Activated CD8-positive, alpha-beta memory T cell treated with anti-CD3 and anti-CD28 coated beads, Interleukin-2, amount 50 U/mL, for 24 hours (primary cell): ENCODE measurements at regions not wholly inside any gene's neighbourhood (a gene's known extent, or its start where the extent isn't known, plus 50 kb on each side); places are given as distances from the start of the nearest gene placed in this dataset.
"Not testable (repeated sequence)": the region's sequence is repeated elsewhere in the genome, so short reads cannot be mapped to it uniquely, and the experiment has no call there.

Experiments
- DNase-seq: peaks from one replicate; pipeline ENCODE4 v3.0.0-alpha.2; 2020; ENCODE audit errors: extremely low read depth

DNA sequence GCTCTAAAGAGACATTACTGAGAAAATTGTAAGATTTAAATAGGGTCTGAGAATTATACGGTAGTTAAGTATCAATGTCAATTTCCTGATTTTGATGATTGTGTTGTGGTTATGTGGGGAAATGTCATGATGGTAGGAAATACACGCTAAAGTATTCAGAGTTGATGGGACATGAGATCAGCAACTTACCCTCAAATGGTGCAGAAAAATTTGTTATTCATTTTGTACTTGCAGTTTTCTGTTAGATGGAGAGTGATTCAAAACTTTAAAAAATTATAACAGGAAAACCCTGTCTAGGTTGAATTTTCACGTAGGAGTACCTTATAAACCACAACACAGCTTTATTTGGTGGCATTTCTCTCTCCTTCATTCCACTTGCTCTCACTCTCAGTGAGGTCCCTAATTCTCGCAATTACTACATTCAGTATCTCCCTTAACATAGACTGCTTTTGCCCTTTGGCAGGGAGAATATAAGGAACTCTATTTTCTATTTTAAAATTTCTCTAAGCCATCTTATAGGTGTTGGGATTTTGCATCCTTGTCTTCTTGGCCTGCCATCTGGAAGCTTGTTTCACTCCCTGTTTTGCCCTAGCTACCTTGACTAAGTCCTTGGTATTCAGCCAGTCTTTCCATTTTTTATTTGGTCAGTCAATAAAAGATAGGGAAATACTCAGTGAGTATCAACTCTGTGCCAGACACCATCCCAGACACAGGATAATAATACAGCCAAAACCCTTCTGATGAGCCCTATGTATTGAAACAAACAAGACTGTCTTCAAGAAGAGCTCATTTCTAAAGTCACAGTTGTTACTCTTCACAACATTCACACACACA, 550.6 kb upstream of the ACVR2A start:
- no peak for DNase-seq

DNA sequence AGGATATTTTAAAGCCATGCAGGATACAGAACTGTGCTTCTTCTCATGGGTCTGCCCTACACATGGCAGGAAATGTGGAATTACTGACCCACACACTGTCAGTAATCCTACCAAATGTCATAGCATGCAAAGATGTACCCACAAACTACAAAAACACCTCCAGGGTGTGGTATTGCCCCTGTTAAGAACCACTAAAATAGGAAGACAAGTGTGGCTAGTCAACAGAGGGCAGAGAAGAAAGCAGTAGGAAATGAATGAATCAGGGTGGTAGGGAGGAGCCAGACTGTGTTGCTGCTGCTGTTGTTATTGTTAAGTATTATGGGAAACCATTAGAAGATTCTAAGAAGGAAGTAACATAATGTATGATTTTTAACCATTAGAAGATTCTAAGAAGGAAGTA, 556.7 kb upstream of the ACVR2A start:
- no peak for DNase-seq

DNA sequence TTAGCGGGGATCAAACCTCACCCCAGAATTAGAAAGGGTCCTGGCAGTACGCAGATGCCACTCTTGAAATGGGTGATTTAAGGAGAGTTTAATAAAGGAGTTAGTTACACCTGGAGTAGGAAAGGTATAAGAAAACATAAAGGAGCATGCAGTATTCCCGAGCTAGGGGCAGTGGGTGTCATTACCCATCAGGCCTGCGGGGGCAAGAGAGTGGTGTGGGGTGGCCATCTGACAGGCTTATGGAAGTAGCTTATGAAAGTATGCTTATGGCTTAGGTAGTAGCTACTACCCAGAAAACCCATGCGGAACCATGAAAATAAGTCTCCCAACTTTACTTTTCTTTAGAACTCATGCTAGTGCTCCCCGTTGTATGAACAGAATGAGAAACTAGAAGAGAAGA, 568.9 kb upstream of the ACVR2A start:
- DNase-seq: no peak

DNA sequence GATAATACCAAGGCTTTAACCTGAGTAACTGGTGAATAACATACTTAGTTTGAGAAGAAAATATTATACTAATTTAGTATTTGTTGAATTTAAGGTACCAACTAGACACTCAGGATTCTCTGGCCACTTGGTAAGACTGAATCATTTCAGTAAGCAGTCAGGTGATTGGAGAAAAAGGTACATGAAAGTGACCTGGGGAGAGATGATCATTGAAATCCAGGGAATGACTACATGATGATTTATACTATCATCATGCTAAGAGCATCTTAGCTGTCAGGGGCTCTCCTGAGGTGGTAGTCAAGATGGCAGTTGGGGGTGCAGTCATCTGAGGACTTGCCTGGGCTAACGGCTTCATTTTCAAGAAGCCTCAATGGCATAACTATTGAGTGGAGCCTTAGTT, 571.2 kb upstream of the ACVR2A start:
- DNase-seq: no peak

DNA sequence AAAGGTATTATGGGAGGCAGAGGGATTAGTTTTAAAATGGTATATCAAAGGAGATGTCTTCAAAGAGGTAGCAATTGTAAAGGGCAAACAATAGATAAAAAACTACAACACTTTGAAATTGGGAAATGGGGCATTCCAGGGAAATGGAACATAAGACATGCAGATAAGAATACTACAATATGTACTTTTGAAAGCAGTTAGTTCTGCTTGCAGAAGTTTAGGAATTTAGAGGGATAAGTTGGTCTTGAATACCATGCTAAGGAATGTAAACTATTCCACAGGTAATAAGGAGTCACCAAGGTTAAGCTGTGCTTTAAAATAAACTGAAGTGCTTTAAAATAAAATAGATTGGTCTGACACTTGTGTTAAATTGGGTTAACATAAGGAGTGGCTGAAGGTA, 571.7 kb upstream of the ACVR2A start:
- no peak for DNase-seq

DNA sequence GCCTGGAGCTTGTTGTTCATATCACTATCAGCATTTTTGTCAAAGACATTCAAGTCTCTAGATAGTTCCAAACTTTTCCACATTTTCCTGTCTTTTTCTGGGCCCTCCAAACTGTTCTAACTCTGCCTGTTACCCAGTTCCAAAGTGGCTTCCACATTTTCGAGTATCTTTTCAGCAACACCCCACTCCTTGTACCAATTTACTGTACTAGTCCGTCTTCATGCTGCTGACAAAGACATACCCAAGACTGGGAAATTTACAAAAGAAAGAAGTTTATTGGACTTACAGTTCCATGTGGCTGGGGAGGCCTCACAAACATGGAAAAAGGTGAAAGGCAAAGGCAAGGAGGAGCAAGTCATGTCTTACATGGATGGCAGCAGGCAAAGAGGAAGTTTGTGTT, 575.2 kb upstream of the ACVR2A start:
- not testable (repeated sequence) for DNase-seq

DNA sequence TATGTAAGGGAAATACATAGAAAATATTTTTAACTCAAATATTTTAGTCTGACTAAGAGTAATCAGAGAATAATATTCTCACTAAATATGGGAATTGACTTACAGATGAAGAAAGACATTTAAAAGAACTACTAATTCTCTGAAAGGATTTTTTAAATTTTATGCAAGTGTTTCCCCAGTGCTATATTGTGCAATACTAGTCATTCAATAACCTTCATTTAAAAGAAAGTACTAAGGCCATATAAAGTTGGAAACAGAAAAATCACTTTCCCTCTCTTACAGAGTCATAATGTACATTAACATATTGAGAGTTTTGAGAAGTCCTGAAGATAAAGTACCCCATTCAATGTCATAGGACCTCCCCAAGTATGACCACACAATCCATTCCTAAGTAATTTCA, 584.6 kb upstream of the ACVR2A start:
- DNase-seq: no peak

DNA sequence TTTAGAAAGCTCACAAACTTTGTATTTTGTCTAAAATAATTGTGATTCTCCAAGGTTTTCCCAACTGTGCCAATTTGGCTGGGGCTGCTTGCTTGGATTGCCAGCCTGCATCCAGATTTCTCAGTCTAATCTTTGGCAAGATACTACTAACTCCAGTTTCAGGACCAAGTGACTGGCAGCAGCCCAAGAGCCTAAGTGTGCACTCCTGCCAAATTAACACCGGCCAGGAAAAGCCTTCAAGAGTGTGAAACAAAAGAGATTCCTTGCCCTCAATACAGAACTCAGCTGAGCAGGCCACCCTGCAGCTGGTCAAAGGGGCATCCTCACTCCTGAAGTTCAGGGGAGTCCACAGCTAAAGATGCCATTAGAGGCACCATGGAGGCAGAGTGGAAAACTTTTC, 589.0 kb upstream of the ACVR2A start:
- no peak for DNase-seq

DNA sequence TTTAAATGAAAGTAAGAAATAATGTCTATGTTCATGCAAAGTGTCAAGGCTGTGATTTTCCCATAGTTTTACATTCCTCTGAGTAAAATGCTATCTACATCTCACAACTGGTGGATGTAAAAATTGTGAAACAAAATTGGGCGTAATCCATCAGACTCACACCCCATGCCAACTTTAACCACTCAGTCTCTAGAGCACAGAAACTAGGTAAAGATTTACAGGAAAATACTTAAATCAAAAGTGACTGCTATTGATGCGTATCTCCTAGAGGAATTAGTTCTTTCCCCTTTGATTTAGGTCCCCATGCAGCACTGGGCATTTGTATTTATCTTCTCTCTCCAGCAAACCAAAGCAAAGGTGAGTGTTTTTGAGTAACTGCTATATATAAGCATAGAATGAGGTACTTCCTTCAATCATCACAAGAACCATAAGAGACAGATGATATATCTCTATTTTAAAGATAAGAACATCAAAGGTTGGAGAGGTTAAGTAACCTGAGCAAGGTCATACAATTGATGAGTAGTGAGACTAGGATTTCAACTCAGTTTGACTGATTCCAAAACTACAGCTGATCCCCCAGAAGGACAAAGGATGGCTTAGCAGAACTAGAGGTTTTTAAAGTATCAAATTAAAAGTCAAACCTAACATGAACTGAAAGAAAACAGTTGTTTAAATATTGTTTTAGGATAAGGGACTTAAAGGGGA, 594.0 kb upstream of the ACVR2A start:
- no peak for DNase-seq

DNA sequence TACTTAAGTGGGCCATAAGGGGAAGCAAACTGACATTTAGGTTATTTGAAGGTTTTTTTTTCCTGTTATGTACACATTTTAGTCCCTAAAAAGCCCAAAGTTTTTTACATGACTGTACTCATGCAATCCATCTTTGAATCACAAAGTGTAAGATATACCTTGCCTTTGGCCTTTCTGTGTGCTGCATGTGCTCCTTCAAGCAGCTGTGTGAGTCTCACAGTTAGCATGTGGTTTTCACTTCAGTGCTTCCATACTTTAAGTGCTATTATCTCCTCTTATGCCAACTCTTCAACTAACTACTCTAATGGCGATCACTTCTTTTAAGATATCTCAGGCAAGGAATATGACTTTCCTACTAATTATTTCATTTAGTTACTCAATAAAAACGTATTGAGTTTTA, 597.1 kb upstream of the ACVR2A start:
- DNase-seq: no peak

DNA sequence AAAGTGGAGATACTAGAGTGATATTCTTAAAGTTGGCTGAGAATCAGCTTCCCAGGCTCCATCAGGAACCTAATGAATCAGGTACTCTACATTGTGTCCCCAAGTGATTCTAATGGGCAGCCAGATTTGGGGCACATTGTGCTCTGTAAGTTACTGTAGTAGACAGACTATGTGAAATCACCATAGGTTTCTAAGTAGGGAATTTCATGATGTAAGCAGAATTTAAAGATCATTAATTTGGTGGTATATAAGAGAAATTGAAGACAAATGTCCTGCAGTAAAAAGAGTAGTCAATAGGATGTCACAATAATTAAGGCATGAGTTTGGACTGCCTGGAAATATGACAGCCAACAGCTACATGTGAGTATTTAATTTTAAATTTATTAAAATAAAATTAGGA, 602.4 kb upstream of the ACVR2A start:
- no peak for DNase-seq

DNA sequence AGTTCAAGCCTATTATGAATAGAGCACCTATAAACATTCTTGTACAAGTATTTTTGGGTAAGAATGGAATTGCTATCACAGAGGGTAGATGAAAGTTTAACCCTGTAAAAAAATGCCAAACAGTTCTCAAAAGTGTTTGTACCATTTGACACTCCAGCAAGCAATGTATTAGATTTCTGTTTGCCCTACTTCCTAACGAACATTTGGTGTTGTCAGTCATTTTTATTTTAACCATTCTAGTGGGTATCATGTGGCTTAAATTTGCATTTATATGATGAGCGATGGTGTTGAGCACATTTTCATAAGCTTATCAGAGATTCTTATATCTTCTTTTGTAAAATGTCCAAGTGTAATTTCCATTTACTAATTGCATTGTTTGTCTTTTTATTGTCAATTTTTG, 608.2 kb upstream of the ACVR2A start:
- no peak for DNase-seq

DNA sequence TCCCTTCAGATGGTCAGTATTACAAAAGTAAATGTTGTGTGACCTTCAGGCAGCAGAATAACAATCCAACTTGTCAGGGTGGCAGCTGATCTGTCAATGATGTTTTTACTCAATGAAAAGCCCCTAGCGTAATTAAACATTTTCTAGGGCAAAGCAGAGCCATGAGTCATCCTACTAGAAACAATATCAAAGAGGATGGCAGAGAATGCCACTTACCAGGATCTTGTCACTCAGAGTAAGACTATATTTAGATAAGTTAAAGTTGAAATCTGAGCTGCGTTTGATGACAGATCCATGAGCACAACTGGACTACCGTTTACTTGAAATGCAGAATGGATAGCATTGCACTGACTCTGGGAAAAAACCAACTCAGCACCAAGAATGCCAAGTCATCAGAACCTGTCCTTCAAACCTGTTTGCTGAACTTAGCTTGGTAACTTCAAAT, 612.6 kb upstream of the ACVR2A start:
- DNase-seq: no peak

DNA sequence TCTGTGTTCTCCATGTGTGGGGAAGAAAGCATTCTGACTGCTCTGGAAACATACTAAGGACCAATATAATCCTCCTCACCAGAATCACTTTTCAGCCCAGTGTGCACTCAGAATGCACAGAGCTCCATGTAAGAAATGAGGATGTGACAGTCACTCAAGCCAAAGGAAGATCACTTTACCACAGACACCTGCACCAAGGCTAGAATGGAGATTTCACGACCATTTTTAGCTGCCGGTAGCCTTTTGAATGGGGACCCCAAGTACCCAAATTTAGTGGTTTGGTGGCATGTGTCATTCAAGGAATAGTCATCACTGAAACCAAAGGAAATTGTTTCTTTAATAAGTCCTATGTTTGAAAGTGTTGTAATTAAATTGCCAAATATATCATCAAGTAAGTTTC, 613.2 kb upstream of the ACVR2A start:
- DNase-seq: no peak

DNA sequence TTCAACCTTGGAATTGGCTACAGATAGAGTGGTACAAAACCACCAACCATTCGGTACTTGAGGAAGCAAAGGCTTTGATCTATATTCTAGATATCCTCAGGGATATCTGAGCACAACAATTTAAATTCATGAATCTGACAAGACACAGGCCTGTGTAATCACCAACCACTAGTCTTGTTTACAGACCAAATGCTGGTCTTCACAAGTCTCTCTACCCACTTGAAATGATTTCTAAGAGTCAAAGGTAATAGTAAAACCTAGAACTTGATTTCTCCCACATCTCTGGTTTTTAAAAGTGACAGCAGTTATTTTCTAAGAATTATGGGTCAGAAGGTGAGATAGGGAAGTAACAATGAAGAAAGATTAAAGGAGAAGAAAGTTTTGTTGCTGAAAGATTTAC, 613.7 kb upstream of the ACVR2A start:
- no peak for DNase-seq

DNA sequence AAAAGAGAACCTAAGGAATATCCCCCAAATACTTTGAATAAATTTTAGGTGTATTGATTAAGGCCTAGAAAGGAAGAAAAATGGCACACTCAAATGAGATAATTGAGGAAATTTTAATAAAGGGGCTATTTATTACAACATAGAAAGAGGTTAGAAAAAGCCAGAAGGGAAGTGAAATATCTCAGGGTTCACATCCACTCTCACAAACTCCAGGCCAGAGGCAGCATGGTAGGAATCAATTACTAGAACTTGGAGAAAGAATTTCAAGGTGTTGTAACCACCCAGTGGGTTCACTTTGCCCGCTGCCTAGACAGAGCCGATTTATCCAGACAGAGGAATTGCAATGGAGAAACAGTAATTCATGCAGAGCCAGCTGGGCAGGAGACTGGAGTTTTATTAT, 617.5 kb upstream of the ACVR2A start:
- no peak for DNase-seq

DNA sequence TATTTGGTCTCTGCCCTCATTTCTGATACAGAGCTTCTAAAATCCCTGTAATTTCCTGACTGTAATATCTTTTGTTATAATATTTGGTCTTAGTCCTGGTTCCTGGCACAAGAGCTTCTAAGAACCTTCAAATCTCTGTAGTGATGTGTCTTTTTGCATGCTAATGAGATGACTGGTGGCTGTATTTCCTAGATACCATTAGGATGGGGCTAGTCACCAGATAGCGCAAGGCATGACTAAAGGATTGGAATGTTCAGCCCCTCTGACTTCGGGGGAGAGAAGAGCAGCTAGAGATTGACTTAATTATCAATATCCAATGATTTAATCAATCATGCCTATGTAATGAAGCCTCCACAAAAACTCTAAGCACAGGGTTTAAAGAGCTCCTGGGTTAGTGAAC, 620.8 kb upstream of the ACVR2A start:
- no peak for DNase-seq

DNA sequence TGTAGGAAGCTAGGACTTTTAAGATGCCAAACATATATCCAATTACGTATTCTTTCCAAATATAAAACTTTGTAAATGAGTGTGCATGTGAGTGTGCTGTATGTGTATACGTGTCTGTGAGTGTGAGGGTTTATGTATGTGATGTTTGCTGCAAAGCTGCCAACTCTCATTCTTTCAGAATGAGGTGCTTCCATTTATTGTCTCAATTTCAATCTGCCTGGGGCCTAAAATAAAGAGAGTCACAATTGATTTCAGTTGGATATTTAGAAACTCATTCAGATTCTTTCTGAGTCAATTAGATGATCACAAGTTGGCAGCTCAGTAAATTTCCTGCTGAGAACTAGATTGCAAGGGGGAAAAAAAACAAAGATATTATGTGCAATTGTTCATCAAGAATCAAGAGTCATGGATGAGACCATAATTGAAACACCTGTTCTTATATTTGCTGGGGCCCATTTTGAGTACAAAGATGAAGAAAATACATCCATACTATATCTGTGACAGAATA, 621.2 kb upstream of the ACVR2A start:
- DNase-seq: no peak

DNA sequence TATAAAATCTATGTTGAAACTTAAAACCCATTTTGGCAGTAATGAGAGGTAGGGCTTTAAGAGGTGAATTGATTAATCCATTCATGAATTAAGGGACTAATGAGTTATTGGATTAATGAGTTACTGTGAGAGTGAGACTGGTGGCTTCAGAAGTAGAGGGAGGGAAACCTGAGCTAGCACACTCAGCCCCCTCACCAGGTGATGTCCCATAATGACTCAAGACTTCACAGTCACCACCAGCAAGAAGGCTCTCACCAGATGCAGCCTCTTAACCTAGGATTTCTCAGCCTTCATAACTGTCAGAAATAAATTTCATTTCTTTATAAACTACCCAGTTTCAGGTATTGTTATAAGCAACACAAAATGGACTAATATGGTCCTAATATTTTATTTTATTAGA, 621.7 kb upstream of the ACVR2A start:
- no peak for DNase-seq

DNA sequence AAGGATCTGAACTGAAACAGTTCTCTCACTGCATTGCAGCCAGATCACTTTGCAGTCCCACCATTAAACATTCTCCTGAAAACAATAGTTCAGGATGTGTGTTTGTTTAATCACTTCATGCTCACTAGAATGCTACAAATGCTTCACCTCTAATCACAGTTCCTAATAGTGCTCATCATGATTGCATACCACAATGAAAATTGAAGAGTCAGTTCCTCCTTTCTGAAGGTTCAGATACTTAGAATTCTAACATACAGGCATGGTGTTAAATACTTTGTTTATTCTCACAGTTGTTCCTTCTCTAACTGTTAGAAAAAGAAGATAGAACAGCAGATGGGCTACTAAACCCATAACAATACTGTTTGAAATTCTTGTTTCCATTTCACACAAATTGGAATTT, 622.3 kb upstream of the ACVR2A start:
- DNase-seq: no peak

DNA sequence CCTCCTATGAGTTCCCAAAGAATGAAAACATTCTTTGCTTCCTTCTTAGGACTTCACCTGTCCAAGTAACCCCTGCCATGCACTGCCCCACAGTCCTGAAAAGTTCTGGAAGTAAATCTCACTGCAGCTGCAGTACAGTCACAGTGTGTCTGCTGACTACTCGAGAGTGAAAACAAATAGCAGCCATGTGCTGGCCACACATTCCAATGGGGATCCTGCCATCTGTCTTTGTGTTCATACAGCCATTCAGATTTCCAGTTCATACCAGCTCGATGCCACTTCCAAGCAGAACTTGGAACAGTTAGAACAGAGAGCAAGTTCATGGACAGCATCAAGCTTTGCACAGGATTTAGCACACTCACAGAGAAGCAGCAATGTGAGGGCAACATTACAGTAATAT, 629.9 kb upstream of the ACVR2A start:
- DNase-seq: no peak

DNA sequence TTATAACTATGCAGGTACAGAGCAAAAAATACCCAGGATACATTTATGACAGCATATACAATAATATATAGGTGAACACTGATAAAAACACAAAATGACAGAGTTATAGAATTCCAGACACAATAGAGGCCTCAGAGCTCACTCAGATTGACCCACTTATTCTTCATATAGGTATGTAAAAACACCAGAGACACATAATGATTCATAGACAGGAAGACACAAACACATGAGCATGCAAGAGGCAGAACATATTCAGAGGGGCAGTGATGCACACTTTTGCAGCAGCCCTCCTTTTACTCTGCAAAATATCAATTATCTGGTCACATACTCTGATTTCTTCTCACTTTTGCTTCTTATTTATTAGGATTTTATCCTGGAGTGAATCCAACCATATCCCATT, 633.3 kb upstream of the ACVR2A start:
- no peak for DNase-seq

DNA sequence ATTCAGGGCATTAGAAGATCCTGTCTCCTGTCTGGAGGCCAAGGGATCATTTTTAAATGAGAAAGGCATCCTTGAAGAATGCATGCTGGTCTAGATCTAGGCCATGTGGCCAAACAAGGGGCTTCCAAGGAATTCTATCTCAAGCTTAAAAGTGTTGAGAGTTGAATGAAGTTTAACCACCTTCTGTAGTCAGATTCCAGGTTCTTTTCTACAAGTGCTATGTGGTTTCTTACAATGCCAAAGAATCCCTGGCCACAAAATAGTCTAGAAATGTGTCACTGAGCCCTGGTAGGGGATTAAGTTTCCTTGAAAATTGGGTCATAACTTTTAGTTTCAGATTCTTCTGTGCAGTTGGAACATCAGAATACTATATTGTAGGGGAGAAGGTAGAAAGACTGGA, 640.7 kb upstream of the ACVR2A start:
- DNase-seq: no peak
